Lower leg skin (tissue), 4 donors: ENCODE measurements at regions not wholly inside any gene's neighbourhood (a gene's known extent, or its start where the extent isn't known, plus 50 kb on each side); places are given as distances from the start of the nearest gene placed in this dataset.

Source experiments
- DNase-seq, 2 donors: peaks; one replicate each; pipeline ENCODE4 v3.0.0-alpha.2; 2019; ENCODE audit warnings: low spot score in 2 of 2
- H3K4me3 ChIP-seq: fragments of 200-600 bp; sonication (generic); 2 replicates; pipeline ENCODE4 v1.5.1; 2017; ENCODE audit warnings: mild to moderate bottlenecking, low read depth; ENCODE audit not compliant: poor library complexity, severe bottlenecking
- POLR2A ChIP-seq, 2 donors: fragments of 450-650 bp; IDR thresholded peaks; one replicate each; pipeline ENCODE4 v1.6.1; 2016 to 2017; ENCODE audit warnings: antibody characterized with exemption in 2 of 2, mild to moderate bottlenecking in 1 of 2, moderate library complexity in 1 of 2
- WGBS, 2 donors: methylation state at CpG; one replicate each; pipeline ENCODE4 v1.1.5; 2018; 5-methylcytosine and 5-hydroxymethylcytosine counted together
- intact Hi-C: fragments of 100-400 bp; cut with DNase I; formaldehyde crosslinking; loops from one replicate; pipeline ENCODE4 v1.15.0; 2023; ENCODE audit warnings: low total_unique reads
- TF ChIP-seq, protein P1 (sequence below), 3 donors: fragments of 450-650 bp; IDR thresholded peaks; one replicate each; pipeline ENCODE4 v1.5.1; 2016; ENCODE audit warnings: antibody characterized with exemption in 3 of 3, mild to moderate bottlenecking in 3 of 3, moderate library complexity in 2 of 3

- TF ChIP-seq, protein P1, sequence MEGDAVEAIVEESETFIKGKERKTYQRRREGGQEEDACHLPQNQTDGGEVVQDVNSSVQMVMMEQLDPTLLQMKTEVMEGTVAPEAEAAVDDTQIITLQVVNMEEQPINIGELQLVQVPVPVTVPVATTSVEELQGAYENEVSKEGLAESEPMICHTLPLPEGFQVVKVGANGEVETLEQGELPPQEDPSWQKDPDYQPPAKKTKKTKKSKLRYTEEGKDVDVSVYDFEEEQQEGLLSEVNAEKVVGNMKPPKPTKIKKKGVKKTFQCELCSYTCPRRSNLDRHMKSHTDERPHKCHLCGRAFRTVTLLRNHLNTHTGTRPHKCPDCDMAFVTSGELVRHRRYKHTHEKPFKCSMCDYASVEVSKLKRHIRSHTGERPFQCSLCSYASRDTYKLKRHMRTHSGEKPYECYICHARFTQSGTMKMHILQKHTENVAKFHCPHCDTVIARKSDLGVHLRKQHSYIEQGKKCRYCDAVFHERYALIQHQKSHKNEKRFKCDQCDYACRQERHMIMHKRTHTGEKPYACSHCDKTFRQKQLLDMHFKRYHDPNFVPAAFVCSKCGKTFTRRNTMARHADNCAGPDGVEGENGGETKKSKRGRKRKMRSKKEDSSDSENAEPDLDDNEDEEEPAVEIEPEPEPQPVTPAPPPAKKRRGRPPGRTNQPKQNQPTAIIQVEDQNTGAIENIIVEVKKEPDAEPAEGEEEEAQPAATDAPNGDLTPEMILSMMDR (IDR thresholded peaks at IDR 0.05) = no peak
- TF ChIP-seq POLR2A (IDR thresholded peaks at IDR 0.05) = no peak
- WGBS, 2 donors = 18 to 45% methylated on average over 1 of the region's 1 CpG
- DNase-seq = no peak
- no peak overlapping the region for H3K4me3 ChIP-seq
- intact Hi-C loops = loop anchor here (10.0 kb wide), 1 partner anchor 177 kb away; no protein-coding TSS in a partner anchor
These were observed 164.8 kb upstream of the RPS6KA3 start for GRCh38 chrX:20431486-20431885.

GRCh38 chrX:20427173-20427770 lies 160.6 kb upstream of the RPS6KA3 start:
- 57 to 63% methylated on average over 2 to 3 of the region's 3 CpGs for whole genome bisulfite sequencing, 2 donors
- TF ChIP-seq, protein P1 (IDR thresholded peaks at IDR 0.05) = no peak
- no peak for TF ChIP-seq POLR2A (IDR thresholded peaks at IDR 0.05)
- DNase-seq = no peak
- H3K4me3 ChIP-seq = no peak overlapping the region
- intact Hi-C loops = no loop called here

- DNase-seq = no peak
- TF ChIP-seq, protein P1 (IDR thresholded peaks at IDR 0.05) = no peak
- no peak for TF ChIP-seq POLR2A (IDR thresholded peaks at IDR 0.05)
- H3K4me3 ChIP-seq = no peak overlapping the region
- WGBS, 2 donors = 61 to 71% methylated on average over 2 of the region's 2 CpGs
- intact Hi-C loops = no loop called here
These were observed 155.0 kb upstream of the RPS6KA3 start for GRCh38 chrX:20421697-20422096.

- no peak overlapping the region for H3K4me3 ChIP-seq
- no peak for TF ChIP-seq POLR2A (IDR thresholded peaks at IDR 0.05)
- TF ChIP-seq, protein P1 (IDR thresholded peaks at IDR 0.05) = no peak
- no peak for DNase-seq
- WGBS, 2 donors = 29 to 40% methylated on average over 2 of the region's 2 CpGs
- intact Hi-C loops = no loop called here
These were observed 154.6 kb upstream of the RPS6KA3 start for GRCh38 chrX:20421275-20421674.

DNA sequence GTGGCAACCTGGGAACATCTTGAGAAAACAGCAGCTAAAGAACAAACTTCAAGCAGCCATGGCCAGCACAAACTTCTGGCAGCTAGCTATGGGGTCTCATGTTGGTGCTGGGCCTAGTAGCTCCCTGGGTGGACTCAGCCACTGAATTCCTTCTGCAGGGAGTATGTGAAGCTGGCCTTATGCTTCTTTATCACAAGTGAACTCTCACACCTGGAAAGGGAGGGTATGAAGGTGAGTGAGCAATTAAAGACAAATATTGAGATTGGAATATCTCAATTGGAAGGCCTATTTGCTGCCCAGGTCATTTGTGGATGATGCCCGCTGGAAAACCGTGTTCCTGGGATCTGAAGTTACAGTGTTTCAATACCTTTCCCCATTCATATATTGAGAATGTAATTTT lies 153.3 kb upstream of the RPS6KA3 start:
- no peak for DNase-seq
- no peak overlapping the region for H3K4me3 ChIP-seq
- WGBS, 2 donors = 87 to 88% methylated on average over 2 of the region's 2 CpGs
- TF ChIP-seq POLR2A (IDR thresholded peaks at IDR 0.05) = no peak
- TF ChIP-seq, protein P1 (IDR thresholded peaks at IDR 0.05) = no peak
- intact Hi-C loops = no loop called here
